HG02885 (cell line): ENCODE measurements at regions not wholly inside any gene's neighbourhood (a gene's known extent, or its start where the extent isn't known, plus 50 kb on each side); places are given as distances from the start of the nearest gene placed in this dataset.

Experiments
- ATAC-seq: cut with Tn5 transposase; IDR thresholded peaks from one replicate; pipeline ENCODE4 v1.9.1; 2021; ENCODE audit warnings: mild to moderate bottlenecking; ENCODE audit not compliant: unreplicated experiment, poor library complexity

GRCh38 chr2:147388217-147388616 is 456.6 kb upstream of the ACVR2A start:
- ATAC-seq: no peak

DNA sequence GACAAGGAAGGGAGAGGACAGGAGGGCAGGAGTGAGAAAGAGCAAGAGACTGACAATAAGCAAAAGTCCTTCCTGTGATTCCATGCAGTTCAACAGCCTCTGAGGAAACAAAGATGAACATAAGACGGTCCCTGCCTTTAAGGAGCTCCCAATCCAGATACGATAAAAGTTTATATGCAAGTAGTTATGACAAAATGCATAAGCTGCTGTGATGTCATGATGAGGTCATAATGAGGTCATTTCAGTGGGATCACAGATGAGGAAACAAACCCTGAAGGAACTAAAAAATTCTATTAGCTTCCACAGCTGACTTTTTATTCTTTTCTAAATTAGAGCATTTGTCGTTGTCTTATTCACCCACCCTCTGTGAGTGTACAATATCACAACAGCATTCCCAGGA is 458.5 kb upstream of the ACVR2A start:
- ATAC-seq: no peak

GRCh38 chr2:147385600-147385999 is 459.2 kb upstream of the ACVR2A start:
- ATAC-seq: no peak

GRCh38 chr2:147384659-147385058 is 460.2 kb upstream of the ACVR2A start:
- no peak for ATAC-seq

DNA sequence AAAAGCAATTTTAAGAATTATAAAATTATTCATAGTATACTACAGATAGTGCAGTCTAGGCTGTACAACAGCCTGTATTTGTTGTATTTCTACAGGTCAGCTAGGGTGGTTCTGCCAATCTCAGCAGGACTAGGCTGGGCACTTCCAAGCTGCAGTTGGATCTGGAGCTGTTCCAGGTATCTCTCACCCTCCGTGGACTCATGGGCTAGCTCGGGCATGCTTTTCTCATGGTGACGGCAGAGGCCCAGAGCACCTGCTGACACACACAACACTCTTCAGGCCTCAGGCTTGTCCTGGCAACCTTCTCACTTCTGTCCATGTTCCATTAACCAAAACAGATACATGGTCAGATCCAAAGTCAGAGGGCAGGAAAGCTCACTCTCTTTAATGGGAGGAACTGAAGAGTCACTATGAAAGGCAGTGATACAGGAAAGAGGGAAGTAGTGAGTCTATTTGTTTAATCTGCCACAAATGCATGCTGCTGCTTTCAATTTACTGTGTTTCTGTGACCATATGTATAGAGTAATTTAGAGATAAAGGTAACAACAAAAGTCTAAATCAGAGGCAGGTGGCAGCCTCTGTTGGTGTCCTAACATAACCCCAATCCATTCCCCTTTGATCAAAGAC is 462.4 kb upstream of the ACVR2A start:
- ATAC-seq: no peak

DNA sequence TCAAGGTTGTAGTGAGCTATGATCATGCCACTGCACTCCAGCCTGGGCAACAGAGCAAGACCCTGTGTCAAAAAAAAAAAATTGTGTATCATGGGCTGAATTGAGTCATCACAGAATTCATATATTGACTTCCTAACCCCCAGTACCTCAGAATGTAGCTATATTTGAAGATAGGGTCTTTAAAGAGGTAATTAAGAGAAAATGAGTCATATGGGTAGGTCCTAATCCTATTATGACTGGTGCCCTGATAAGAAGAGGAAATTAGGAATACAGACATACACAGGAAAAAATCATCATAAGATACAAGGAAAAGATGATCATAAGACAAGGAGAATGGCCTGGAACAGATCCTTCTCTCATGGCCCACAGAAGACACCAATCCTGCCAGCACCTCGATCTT is 466.4 kb upstream of the ACVR2A start:
- no peak for ATAC-seq

GRCh38 chr2:147375073-147375472 is 469.8 kb upstream of the ACVR2A start:
- ATAC-seq: no peak

- ATAC-seq: no peak
Observed at GRCh38 chr2:147374423-147374811, 470.4 kb upstream of the ACVR2A start.

GRCh38 chr2:147373800-147374422 is 470.9 kb upstream of the ACVR2A start:
- no peak for ATAC-seq

DNA sequence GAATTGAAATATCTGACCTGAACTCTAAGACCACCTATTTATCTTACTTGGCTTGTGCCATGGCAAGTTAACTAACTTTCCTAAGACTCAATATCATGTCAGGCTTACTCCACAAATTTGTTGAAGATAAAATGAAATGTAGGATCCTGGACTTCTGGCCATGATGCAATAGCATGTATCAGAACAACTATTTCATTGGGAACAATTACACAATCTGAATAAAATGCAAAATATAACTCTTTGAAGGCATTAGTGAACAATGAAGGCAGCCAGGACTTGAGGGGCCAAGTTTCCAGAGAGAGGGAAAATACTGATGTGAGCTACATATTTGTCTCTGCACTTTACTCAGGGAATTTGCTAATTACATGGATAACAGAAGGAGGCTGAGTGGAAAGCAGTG is 476.5 kb upstream of the ACVR2A start:
- ATAC-seq: no peak

GRCh38 chr2:147366279-147366678 is 478.6 kb upstream of the ACVR2A start:
- no peak for ATAC-seq

DNA sequence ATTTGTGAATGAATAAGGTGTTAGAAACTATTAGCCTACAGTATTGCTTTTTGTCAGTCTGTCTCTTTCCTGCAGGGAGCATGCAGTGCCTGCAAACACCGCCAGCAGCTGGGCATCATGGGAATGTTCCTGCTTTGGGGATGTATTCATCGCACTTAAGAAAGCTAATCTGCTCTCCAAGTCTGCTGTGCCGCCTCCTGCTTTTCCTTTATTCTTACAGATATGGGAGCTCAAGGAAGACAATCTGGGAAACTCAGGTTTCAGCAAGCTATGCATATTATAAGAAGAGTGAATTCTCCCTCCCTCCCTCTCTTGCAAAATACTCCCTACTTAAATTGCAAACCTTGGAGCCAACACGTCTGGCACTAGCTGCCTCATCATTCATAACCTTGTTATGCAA is 479.2 kb upstream of the ACVR2A start:
- no peak for ATAC-seq

- ATAC-seq: peak; percentile 79
Observed at GRCh38 chr2:147364597-147364996, 480.2 kb upstream of the ACVR2A start.

- no peak for ATAC-seq
Observed at GRCh38 chr2:147363181-147363580, 481.6 kb upstream of the ACVR2A start.

GRCh38 chr2:147358375-147358774 is 486.5 kb upstream of the ACVR2A start:
- ATAC-seq: no peak

DNA sequence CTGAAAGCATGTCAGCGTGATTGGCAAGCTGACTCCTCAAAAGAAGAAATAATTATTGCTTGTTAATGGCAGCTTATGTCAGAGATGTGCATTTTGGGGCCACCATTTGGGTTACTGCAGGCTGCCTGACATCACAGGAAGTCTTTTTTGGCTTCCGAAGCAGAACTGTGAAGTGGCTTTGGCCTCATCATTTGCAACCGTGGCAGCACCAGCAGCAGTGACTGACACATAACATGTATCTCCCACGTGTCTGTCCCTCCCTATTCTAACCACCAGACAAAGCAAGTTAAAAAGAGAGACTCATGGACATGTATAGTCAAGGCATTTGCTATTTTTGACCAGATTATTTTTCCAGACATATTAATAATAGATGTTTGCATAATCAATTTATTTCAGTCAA is 488.7 kb upstream of the ACVR2A start:
- ATAC-seq: peak; percentile 68

DNA sequence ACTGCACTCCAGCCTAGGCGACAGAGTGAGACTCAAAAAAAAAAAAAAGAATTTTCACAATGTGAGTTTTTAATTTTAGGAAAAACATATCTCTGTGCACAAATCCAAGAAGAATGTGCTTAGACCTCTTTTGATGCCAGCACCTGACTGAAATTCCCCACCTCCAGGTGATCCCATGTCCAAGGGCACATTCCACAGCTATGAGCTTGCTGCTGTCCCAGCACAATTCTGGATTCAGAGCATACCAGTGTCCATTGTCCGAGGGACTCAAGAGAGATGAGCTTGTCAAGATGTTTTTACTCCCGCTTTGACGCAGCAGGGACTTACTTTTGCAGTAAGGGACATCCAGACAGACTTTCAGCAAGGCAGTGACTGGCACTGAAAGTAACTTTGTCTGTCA is 489.1 kb upstream of the ACVR2A start:
- peak; percentile 3 for ATAC-seq

DNA sequence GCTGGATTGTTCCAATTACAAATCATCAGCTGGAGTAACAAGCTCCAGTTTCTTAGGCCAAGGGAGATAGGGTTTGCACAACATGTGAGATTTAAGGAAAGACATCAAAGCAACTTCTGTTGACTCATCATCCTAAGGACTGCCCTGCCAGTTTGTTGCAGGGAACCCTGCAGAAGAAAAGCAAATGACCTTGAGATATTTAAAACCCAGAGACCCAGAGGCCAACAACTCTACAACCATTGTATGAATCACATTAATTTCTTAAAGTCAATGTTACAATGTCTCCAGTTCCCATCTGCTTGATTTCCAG is 491.8 kb upstream of the ACVR2A start:
- ATAC-seq: no peak

GRCh38 chr2:147352264-147353071 is 492.4 kb upstream of the ACVR2A start:
- ATAC-seq: no peak

DNA sequence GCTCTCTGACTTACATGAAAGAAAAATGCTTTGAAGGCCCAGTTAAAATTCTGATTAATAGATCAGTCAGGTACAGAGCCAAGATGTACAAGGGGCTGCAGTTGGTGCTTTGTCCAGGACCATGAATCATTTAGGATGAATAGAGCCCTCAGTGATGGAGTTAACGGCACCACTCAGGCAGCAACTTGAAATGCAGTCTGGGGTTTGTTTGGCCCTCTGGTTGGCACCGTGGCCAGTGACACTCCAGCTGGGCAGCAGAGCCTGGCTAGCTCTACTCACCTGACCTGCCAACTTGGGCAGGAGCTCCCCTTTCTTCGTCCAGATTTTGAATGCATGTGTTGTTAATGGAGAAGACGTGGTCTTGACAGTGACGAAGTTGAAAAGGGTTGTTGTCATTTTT is 493.0 kb upstream of the ACVR2A start:
- ATAC-seq: no peak

DNA sequence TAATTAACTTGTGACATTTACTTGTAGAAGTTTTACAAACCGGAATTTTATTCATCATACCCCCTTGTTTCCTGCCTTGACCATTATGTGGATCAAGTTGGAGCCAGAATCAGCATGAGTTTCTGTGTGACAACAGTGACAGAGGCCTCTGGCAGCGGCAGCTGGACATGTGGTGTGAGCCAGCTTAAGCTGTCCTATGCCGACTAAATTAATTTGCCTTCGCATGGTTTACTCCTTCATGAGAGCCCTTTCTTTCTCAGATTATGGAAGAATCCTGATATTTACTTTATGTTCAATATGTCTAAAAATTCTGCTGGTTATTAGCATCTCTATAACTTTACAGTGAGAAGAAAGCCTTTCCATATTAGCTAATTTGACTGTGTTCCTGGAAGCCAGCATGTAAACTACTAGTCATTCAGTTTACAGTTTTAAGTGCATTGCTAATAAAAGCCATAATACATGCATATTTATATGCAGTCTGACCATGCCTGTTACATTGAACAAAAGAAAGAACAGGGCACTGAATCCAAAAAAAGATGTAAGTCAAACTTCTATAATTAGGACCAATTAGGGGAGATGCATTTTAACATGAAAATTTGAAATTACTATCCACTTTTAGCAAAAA is 495.8 kb upstream of the ACVR2A start:
- ATAC-seq: no peak
